Activated CD4-positive, alpha-beta T cell treated with anti-CD3 and anti-CD28 coated beads for 24 hours (primary cell): ENCODE measurements at regions not wholly inside any gene's neighbourhood (a gene's known extent, or its start where the extent isn't known, plus 50 kb on each side); places are given as distances from the start of the nearest gene placed in this dataset.

Experiments
- DNase-seq, 2 donors: peaks; one replicate each; pipeline ENCODE4 v3.0.0-alpha.2; 2020; ENCODE audit warnings: low read depth in 2 of 2

GRCh38 chr1:5750186-5751162 is 241.8 kb downstream of the NPHP4 start:
- DNase-seq, result no peak

GRCh38 chr1:5748286-5749225 is 243.7 kb downstream of the NPHP4 start:
- no peak for DNase-seq

GRCh38 chr1:5747426-5748285 is 244.6 kb downstream of the NPHP4 start:
- DNase-seq, result no peak

GRCh38 chr1:5746611-5747425 is 245.4 kb downstream of the NPHP4 start:
- no peak for DNase-seq

DNA sequence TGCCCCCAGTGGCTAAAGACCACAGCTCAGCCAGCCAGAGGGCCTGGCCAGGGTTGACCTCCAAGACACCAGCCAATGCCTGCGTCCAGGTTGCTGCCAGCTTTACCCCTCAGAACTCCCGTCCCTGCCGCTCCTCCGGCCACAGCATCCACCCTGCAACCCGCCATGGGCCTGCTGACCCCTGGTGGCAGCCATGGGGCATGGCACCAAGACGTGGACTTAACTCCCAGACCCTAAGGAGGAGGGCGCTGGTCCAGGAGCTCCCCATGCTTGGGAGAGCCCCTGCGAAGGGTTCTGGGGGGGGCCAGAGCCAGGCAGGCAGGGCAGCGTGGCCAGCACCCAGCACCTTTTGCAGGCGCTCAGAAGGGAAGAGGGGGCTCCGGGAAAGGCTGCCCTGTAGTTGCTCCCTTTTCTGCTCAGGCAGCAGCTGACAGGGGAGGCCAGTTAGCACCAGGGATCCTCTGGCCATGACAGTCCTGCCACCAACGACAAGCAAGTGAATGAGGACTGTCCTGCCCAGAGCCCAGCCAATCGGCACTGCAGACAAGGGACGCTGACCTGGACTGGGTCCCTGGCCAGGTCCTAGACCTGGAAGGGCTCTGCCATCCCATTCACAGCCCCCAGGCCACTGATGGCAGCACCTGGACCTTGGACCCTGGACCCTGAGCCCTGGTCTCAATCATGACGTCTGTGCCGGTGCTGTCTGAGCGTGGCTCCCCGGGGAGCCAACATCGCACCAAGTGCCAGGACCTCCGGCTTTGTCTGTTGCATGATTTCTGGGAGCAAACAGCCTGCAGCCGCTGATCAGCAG is 246.2 kb downstream of the NPHP4 start:
- peak; percentile 29 to 42 for DNase-seq

- DNase-seq, result no peak
Observed at GRCh38 chr1:5744911-5745799, 247.1 kb downstream of the NPHP4 start.

DNA sequence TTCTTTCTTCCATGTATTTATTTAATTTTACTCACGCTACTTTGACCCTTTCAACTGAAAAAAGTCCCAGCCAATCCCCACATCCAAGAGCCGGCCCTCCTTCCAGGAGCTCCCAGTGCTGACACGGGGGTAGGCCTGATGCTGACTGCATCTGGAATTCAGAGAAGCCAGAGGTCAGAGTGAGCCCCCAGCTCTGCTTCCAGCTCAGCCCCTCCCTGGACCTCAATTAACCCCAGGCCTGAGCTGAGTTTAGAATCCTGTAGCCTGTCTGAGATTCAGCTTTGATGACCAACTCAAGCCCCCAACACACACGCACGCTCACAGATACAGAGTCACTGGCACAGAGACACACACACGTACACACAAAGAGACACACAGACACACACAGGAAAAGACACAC is 247.9 kb downstream of the NPHP4 start:
- no peak for DNase-seq

- DNase-seq, result no peak
Observed at GRCh38 chr1:5743435-5744095, 248.7 kb downstream of the NPHP4 start.

- no peak for DNase-seq
Observed at GRCh38 chr1:5742801-5743200, 249.4 kb downstream of the NPHP4 start.

DNA sequence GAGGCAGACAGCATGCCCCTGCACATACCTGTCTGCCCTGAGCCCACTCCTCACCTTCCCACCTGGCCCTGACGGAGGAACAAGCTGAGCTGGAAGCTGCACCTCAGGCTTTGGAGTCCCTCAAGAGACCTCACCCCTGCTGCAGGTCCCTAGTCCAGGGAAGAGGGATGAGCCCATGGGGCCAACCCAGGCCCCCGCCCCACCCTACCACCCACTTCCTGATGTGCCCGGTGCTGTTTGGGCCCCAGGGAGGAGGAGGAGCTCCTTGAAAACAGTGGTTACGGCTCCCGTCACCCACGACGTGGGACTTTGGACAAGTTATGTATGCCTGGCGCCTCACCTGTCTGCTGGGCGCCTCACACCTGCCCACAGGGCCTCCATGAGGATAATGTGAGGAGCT is 250.2 kb downstream of the NPHP4 start:
- no peak for DNase-seq

GRCh38 chr1:5740865-5741860 is 251.1 kb downstream of the NPHP4 start:
- no peak for DNase-seq

GRCh38 chr1:5740450-5740849 is 251.8 kb downstream of the NPHP4 start:
- DNase-seq, result no peak

DNA sequence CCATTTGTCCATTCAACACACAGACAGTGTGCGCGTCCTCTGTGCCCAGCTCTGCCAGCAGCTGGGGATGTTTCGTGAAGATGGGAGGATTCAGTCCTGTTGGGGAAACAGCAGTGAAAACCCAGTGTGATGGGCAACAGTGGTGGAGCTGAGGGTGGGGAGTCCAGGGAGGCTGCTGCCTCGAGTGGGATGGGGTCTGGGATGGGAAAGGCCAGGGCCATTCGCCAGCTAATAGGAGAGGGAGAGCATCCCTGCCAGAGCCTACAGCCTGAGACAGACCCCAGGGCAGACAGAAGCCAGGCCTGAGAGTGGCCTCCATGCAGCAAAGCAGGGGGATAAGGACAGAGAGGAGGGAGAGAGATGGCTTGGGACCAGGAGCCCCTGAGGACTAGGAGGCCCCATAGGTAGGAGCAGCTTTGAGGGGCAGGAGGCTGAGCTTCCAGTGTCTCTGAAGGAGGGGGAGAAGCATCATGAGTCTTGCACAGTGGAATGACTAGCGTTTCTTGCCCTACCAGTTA is 252.6 kb downstream of the NPHP4 start:
- DNase-seq, result no peak

DNA sequence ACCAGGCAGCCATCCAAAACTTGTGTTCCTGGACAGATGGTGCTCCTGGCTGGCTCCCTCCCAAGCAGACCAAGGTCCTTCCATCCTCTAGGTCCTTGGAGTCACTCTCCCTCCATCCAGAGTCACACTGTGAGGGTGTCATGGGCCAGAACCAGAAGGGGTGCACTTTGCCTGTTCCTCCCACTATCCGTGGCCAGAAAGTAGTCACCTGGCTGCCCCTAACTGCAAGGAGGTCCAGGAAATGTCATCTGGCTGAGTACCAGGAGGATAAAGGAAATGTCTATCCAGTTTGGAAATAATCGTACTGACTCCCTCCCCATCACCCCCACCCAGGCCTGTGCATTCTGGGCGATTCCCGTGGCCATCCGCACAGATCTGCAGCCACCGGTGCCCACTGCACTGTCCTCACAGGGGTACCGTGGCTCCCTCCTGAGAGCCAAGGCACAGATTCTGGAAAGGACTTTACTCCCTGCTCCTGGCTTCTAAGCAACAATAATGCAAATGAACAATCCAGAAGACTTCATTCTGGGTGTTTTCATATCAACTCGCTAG is 253.2 kb downstream of the NPHP4 start:
- DNase-seq, result no peak

- no peak for DNase-seq
Observed at GRCh38 chr1:5737081-5737480, 255.1 kb downstream of the NPHP4 start.

DNA sequence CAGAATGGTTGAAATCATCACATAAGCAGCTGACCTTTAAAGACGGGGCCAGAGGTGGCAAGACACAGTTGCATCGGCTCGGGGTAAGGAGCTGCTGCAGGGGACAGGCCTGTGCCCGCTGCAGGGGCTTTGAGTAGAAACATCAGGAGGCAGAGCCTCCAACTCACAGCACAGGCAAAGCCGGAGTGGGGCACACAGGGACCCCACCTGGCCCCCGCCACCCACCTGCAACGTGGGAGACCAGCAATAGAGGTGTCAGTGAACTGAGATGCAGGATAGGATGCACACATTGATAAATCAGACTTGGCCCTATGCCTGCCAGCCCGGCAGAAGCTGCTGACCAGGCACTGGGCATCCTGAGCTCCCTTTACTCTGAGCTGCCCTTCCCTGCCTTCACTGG is 257.2 kb downstream of the NPHP4 start:
- no peak for DNase-seq
